CD4-positive, CD25-positive, alpha-beta regulatory T cell (primary cell): ENCODE measurements at regions not wholly inside any gene's neighbourhood (a gene's known extent, or its start where the extent isn't known, plus 50 kb on each side); places are given as distances from the start of the nearest gene placed in this dataset.

Experiments
- ATAC-seq, 2 donors: fragments of 150-1000 bp; cut with Tn5 transposase; one replicate each; pipeline ENCODE4 v1.10.0; 2021; ENCODE audit warnings: low read depth in 2 of 2, moderate number of reproducible peaks in 2 of 2, moderate library complexity in 1 of 2
- DNase-seq, 3 donors: peaks; one replicate each; pipeline versions ENCODE4 v3.0.0 to v3.0.0-alpha.2; 2012 to 2022; ENCODE audit warnings: mixed read lengths in 1 of 3
- H3K27ac ChIP-seq: one replicate; pipeline ENCODE4 v1.7.0; 2013; ENCODE audit warnings: mild to moderate bottlenecking, low read length; ENCODE audit not compliant: insufficient read depth, poor library complexity, severe bottlenecking
- H3K27me3 ChIP-seq: one replicate; pipeline ENCODE4 v1.7.0; 2013; ENCODE audit warnings: low read length; ENCODE audit not compliant: control insufficient read depth, insufficient read depth
- H3K36me3 ChIP-seq: one replicate; pipeline ENCODE4 v1.7.0; 2013; ENCODE audit warnings: mild to moderate bottlenecking, low read length, moderate library complexity; ENCODE audit not compliant: control insufficient read depth, insufficient read depth
- H3K4me1 ChIP-seq: 2 replicates; pipeline ENCODE4 v1.7.0; 2013; ENCODE audit warnings: mild to moderate bottlenecking, low read length; ENCODE audit not compliant: insufficient read depth, control insufficient read depth, poor library complexity, severe bottlenecking
- H3K4me3 ChIP-seq: one replicate; pipeline ENCODE4 v1.7.0; 2013; ENCODE audit warnings: low read depth, mild to moderate bottlenecking, low read length, moderate library complexity
- H3K9me3 ChIP-seq, 2 experiments: 1 replicate in 1 of 2; 2 replicates in 1 of 2; pipeline ENCODE4 v1.7.0; 2013; ENCODE audit warnings: low read length in 2 of 2, mild to moderate bottlenecking in 1 of 2, moderate library complexity in 1 of 2; ENCODE audit not compliant: control insufficient read depth in 2 of 2
- H3K27ac Mint-ChIP-seq, 3 donors: one replicate each; pipeline ENCODE4 v1.8.0; 2020 to 2022; ENCODE audit warnings: mild to moderate bottlenecking in 3 of 3, mixed read lengths in 3 of 3, moderate library complexity in 2 of 3
- H3K27me3 Mint-ChIP-seq: one replicate; pipeline ENCODE4 v1.8.0; 2022; ENCODE audit warnings: mild to moderate bottlenecking, mixed read lengths
- H3K36me3 Mint-ChIP-seq: one replicate; pipeline ENCODE4 v1.8.0; 2020; ENCODE audit warnings: mixed read lengths
- H3K4me1 Mint-ChIP-seq, 4 donors: one replicate each; pipeline ENCODE4 v1.8.0; 2020 to 2022; ENCODE audit warnings: mixed read lengths in 4 of 4, mild to moderate bottlenecking in 1 of 4
- H3K4me3 Mint-ChIP-seq, 4 donors: one replicate each; pipeline ENCODE4 v1.8.0; 2020 to 2022; ENCODE audit warnings: mild to moderate bottlenecking in 4 of 4, mixed read lengths in 4 of 4, moderate library complexity in 3 of 4
- H3K9me3 Mint-ChIP-seq, 7 donors: one replicate each; pipeline ENCODE4 v1.8.0; 2020 to 2022; ENCODE audit warnings: mixed read lengths in 7 of 7, mild to moderate bottlenecking in 3 of 7, moderate library complexity in 2 of 7

- DNase-seq (no peak), ATAC-seq (no peak)
- H3K9me3 ChIP-seq, result no peaks in the 10 kb centered on the region
- no peaks in the 10 kb centered on the region for H3K36me3 Mint-ChIP-seq
- no peaks in the 10 kb centered on the region for H3K4me1 ChIP-seq
- H3K27ac ChIP-seq, result no peak overlapping the region
- H3K9me3 Mint-ChIP-seq, result peaks cover 0 to 5% (median 0%) of the 10 kb centered on the region in 7 donors
- no peak overlapping the region for H3K4me3 Mint-ChIP-seq
- no peak overlapping the region for H3K27ac Mint-ChIP-seq
- H3K36me3 ChIP-seq, result no peaks in the 10 kb centered on the region
- H3K4me1 Mint-ChIP-seq, result no peaks in the 10 kb centered on the region
- no peaks in the 10 kb centered on the region for H3K27me3 ChIP-seq
- no peak overlapping the region for H3K4me3 ChIP-seq
- H3K27me3 Mint-ChIP-seq, result no peaks in the 10 kb centered on the region
Measured at GRCh38 chr5:116814626-116815385, 240.2 kb upstream of the SEMA6A start.

- DNase-seq (no peak), ATAC-seq (no peak)
- no peak overlapping the region for H3K27ac Mint-ChIP-seq
- peaks cover 0 to 5% (median 0%) of the 10 kb centered on the region in 7 donors for H3K9me3 Mint-ChIP-seq
- H3K27ac ChIP-seq, result no peak overlapping the region
- H3K4me1 Mint-ChIP-seq, result no peaks in the 10 kb centered on the region
- H3K36me3 Mint-ChIP-seq, result no peaks in the 10 kb centered on the region
- H3K9me3 ChIP-seq, result no peaks in the 10 kb centered on the region
- H3K4me3 Mint-ChIP-seq, result no peak overlapping the region
- no peaks in the 10 kb centered on the region for H3K4me1 ChIP-seq
- no peaks in the 10 kb centered on the region for H3K27me3 ChIP-seq
- no peaks in the 10 kb centered on the region for H3K27me3 Mint-ChIP-seq
- no peaks in the 10 kb centered on the region for H3K36me3 ChIP-seq
- H3K4me3 ChIP-seq, result no peak overlapping the region
Measured at GRCh38 chr5:116813906-116814305, 239.3 kb upstream of the SEMA6A start.

GRCh38 chr5:116813356-116813755 is 238.7 kb upstream of the SEMA6A start:
- no peak overlapping the region for H3K4me3 Mint-ChIP-seq
- H3K9me3 Mint-ChIP-seq, result peaks cover 0 to 5% (median 0%) of the 10 kb centered on the region in 7 donors
- no peaks in the 10 kb centered on the region for H3K36me3 Mint-ChIP-seq
- H3K27me3 Mint-ChIP-seq, result no peaks in the 10 kb centered on the region
- H3K27ac Mint-ChIP-seq, result no peak overlapping the region
- Histone ChIP-seq H3K4me1 (no peaks in the 10 kb centered on the region), H3K36me3 (no peaks in the 10 kb centered on the region), H3K27ac (no peak overlapping the region), H3K9me3 (no peaks in the 10 kb centered on the region), H3K4me3 (no peak overlapping the region), H3K27me3 (no peaks in the 10 kb centered on the region)
- ATAC-seq, result no peak
- H3K4me1 Mint-ChIP-seq, result no peaks in the 10 kb centered on the region
- DNase-seq, result no peak

- DNase-seq (no peak), ATAC-seq (no peak)
- H3K36me3 Mint-ChIP-seq, result no peaks in the 10 kb centered on the region
- no peaks in the 10 kb centered on the region for H3K9me3 ChIP-seq
- no peaks in the 10 kb centered on the region for H3K36me3 ChIP-seq
- H3K27me3 ChIP-seq, result no peaks in the 10 kb centered on the region
- no peak overlapping the region for H3K27ac Mint-ChIP-seq
- H3K4me1 Mint-ChIP-seq, result no peaks in the 10 kb centered on the region
- no peak overlapping the region for H3K4me3 Mint-ChIP-seq
- no peak overlapping the region for H3K4me3 ChIP-seq
- peaks cover 0 to 5% (median 0%) of the 10 kb centered on the region in 7 donors for H3K9me3 Mint-ChIP-seq
- no peaks in the 10 kb centered on the region for H3K27me3 Mint-ChIP-seq
- H3K4me1 ChIP-seq, result no peaks in the 10 kb centered on the region
- no peak overlapping the region for H3K27ac ChIP-seq
Measured at GRCh38 chr5:116810951-116811350, 236.3 kb upstream of the SEMA6A start.

DNA sequence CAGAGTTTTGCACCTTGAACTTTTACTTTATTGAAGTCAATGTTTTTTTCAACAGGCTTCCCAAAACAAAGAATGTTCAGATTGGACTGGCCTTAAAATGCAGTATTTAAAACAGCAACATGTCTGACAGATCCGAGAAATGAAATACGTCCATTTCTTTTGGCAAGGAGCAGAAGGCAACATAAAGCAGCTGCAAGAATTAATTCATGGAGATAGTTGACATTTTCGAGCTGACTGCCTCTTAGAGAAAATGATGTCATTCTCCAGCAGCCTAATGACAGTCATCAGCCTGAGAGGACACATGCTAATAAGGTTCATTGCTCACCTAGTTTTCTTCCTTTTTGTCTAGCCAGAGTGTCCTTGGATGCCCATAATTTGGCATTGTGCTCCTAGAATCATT is 232.2 kb upstream of the SEMA6A start:
- Histone ChIP-seq H3K4me3 (no peak overlapping the region), H3K36me3 (no peaks in the 10 kb centered on the region), H3K27ac (no peak overlapping the region), H3K9me3 (no peaks in the 10 kb centered on the region), H3K4me1 (no peaks in the 10 kb centered on the region), H3K27me3 (no peaks in the 10 kb centered on the region)
- no peaks in the 10 kb centered on the region for H3K27me3 Mint-ChIP-seq
- no peak overlapping the region for H3K4me3 Mint-ChIP-seq
- H3K36me3 Mint-ChIP-seq, result no peaks in the 10 kb centered on the region
- H3K27ac Mint-ChIP-seq, result no peak overlapping the region
- H3K9me3 Mint-ChIP-seq, result peaks cover 0 to 4% (median 0%) of the 10 kb centered on the region in 7 donors
- DNase-seq (no peak), ATAC-seq (no peak)
- H3K4me1 Mint-ChIP-seq, result no peaks in the 10 kb centered on the region

- Mint-ChIP-seq H3K27ac (no peak overlapping the region), H3K9me3 (peaks cover 3 to 9% (median 4%) of the 10 kb centered on the region in 7 donors), H3K4me3 (no peak overlapping the region), H3K36me3 (no peaks in the 10 kb centered on the region), H3K27me3 (no peaks in the 10 kb centered on the region), H3K4me1 (no peaks in the 10 kb centered on the region)
- ATAC-seq (no peak), DNase-seq (no peak)
- Histone ChIP-seq H3K4me1 (no peaks in the 10 kb centered on the region), H3K27me3 (no peaks in the 10 kb centered on the region), H3K9me3 (no peaks in the 10 kb centered on the region), H3K27ac (no peak overlapping the region), H3K36me3 (no peaks in the 10 kb centered on the region), H3K4me3 (no peak overlapping the region)
Measured at GRCh38 chr5:116799401-116799800, 224.8 kb upstream of the SEMA6A start.

DNA sequence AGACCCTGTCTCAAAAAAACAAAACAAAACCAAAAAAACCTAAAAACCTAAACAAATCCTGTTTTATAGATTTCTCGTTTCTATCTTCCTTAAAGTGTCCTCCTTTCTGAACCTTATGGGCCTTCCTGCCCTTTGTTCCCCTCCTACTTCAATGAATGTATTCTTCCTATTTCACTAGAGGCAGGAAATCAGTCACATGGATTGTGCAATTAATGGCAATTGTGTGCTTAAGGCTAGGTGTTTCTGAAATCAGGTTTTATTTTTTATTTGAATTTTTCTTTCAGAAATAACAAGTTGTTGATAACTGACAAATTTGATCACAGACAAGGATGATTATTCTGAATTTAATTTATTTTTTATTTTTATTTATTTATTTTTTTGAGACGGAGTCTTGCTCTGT is 220.6 kb upstream of the SEMA6A start:
- H3K4me1 Mint-ChIP-seq, result no peaks in the 10 kb centered on the region

DNA sequence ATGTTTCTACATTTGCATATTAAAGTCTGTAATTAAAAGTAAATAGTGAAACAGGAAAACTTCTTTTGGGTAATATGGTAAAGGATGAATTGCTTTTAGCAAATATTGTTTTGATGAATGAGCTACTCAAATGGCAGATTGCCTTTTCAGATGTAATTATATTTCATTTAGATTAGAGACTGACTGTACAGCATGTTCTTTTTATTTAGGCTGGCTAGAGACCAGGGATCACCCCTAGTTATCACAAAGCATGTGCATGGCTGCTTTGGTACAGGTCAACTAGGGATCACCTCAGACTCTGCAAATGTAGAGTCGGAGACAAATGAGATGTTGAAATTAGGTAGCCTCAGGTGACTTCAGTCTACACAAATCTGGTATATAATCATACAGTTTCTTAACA is 214.9 kb upstream of the SEMA6A start:
- H3K36me3 ChIP-seq, result no peaks in the 10 kb centered on the region
- DNase-seq, result no peak
- H3K27me3 ChIP-seq, result no peaks in the 10 kb centered on the region
- no peak overlapping the region for H3K27ac ChIP-seq
- H3K4me1 Mint-ChIP-seq, result peaks cover 0 to 3% (median 0%) of the 10 kb centered on the region in 4 donors
- H3K36me3 Mint-ChIP-seq, result no peaks in the 10 kb centered on the region
- no peaks in the 10 kb centered on the region for H3K4me1 ChIP-seq
- peaks cover 0 to 10% (median 5%) of the 10 kb centered on the region in 7 donors for H3K9me3 Mint-ChIP-seq
- no peak overlapping the region for H3K4me3 Mint-ChIP-seq
- no peaks in the 10 kb centered on the region for H3K27me3 Mint-ChIP-seq
- ATAC-seq, result no peak
- H3K9me3 ChIP-seq, result no peaks in the 10 kb centered on the region
- no peak overlapping the region for H3K27ac Mint-ChIP-seq
- H3K4me3 ChIP-seq, result no peak overlapping the region

More for the DNA sequence above, 220.6 kb upstream of the SEMA6A start:
- H3K27ac Mint-ChIP-seq, result no peak overlapping the region
- H3K27me3 Mint-ChIP-seq, result no peaks in the 10 kb centered on the region
- Histone ChIP-seq H3K4me1 (no peaks in the 10 kb centered on the region), H3K36me3 (no peaks in the 10 kb centered on the region), H3K27ac (no peak overlapping the region), H3K27me3 (no peaks in the 10 kb centered on the region), H3K4me3 (no peak overlapping the region), H3K9me3 (no peaks in the 10 kb centered on the region)
- H3K36me3 Mint-ChIP-seq, result no peaks in the 10 kb centered on the region
- no peak overlapping the region for H3K4me3 Mint-ChIP-seq
- DNase-seq, result no peak
- peaks cover 0 to 6% (median 4%) of the 10 kb centered on the region in 7 donors for H3K9me3 Mint-ChIP-seq
- no peak for ATAC-seq
